Amniotic epithelial cell (primary cell): ENCODE measurements at regions not wholly inside any gene's neighbourhood (a gene's known extent, or its start where the extent isn't known, plus 50 kb on each side); places are given as distances from the start of the nearest gene placed in this dataset.

Source experiments
- DNase-seq: peaks from one replicate; pipeline ENCODE4 v3.0.0-alpha.2; 2010; ENCODE audit warnings: low read depth

DNA sequence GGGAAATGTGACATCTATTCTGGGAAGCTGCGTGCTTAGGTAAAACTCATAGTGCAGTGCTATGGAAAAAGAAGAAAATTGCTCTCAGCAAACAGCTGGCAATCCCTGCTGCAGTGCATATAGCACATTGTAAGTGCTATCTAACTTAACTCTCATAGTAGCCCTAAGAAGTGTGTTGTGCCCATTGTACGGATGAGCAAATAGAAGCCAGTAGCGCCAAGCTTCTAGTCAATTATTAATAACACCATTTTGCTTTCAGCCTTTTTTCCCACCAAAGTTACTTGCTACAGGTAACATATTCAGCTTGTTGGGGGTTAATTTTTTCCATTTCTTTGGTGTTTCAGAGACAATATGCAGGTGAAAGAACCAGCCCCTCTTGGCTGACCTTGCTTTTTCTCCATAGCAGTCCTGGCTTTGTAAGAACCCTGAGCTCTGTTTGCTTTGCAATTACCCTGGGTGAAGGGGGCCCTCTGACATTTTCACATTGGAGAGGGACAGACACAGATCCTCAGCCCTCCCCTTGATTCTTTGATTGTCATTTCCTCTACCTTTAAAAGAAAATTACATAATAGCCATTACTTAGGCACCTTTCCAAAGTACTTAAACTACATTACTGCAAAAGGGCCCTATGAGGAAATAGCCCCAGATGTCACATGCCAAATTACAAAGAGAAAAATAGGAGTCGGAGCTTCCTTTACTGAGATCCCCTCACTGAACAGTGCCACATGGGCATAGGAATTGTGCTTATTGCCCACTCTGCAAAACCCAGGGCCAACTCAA is 576.2 kb upstream of the TBX3 start:
- DNase-seq = no peak

DNA sequence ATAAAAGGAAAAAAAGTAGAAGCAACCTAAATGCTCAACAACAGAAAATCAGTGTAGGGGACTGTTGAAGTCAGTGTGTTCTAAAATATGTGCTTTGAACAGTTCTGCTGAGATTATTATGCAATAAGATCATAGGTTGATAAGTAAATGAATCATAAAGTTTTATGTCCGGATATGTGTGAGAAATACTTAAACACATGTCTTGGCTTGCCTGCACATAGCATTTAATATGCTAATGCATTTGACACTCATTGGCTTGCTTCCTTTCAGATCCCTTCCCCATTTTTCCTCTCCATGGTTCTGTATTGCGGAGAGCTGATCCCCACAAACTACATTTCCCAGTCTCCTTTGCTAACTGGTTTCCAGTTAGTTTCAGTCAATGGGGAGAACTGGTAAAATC is 573.8 kb upstream of the TBX3 start:
- DNase-seq = peak; percentile 79

GRCh38 chr12:115255962-115256361 is 572.0 kb upstream of the TBX3 start:
- no peak for DNase-seq

DNA sequence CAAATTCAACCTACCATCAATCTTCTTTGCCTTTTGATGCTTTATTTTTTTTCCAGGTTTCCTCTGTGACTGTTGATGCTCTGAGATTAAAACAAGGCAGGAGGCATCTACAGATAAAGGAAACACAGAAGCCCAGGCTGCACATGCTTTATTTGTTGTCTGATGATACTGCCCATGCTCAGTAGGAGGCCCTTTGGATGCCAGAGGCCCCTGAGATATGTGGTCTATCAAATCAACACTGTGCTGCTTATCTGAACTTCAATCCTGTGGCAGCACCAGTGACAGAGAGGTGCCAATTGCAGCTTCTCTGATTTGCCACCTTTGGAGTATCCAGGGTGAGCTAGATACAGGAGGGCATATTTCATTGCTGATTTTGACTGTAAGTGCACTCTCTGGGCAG is 571.3 kb upstream of the TBX3 start:
- DNase-seq = no peak

DNA sequence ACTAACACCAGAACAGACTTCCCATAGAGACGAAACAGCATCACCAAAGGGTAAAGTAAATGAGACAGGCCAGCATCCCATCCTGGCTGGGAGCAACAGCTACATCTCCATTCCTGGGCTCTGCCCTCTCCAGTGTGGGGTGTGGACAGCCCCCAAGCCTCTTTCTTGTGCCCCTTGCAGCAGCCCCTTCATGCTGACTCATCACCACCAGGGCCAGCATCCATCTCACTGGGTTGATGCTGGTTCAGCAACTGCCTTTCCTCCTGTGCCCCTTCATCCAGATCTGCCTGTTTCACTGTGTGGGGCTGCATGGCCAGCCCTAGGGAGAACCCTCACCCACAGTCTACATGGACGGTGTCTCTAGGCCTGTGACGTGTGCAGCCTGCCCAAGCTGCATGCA is 569.1 kb upstream of the TBX3 start:
- DNase-seq = no peak

GRCh38 chr12:115251727-115252126 is 567.8 kb upstream of the TBX3 start:
- DNase-seq = peak; percentile 66

DNA sequence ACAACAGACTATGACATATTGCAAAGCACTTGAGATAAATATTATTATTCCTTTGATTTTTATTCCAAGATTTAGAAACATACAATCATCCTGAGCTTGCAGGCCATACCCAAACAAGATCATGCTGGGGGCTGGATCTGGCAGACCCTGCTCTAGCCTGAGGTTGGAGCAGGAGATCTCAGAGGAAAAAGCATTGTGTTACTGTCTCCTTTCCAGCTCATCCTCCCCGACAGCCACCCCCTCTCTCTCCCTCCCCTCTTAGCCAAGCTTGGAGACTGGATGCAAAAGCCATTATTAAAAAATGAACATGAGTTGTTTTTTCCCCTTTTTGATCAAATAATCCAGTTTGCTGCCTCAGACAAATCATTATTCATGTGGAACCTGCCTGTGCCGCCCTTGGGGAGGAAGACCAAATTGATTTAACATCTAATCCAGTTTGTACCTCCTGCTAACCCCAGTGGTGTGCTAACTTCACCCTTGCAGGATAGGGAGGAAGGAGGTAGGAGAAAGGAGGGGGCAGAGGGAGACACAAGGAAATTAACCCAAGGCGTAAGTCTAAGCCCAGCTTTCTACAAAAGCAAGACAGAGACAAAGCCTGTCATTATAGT is 565.8 kb upstream of the TBX3 start:
- DNase-seq = no peak

DNA sequence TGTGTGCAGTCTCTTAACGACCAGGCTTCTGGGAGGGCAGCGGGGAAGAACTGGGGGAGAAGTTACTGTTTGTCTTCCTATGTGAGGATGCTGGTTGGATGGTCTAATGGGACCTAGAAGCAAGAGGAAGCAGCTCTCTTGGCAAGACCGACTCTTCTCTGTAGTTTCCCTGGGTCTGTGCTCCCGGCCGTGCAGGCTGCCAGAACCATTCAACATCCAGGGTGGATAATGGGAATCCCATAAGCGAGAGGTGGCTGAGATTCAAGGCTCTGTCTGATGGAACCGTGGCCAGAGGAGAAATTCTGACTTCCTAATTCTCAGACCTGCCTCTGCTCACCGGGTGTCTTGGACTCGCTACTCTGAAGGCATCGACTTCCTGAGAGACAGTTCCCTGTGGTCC is 561.0 kb upstream of the TBX3 start:
- DNase-seq = no peak

DNA sequence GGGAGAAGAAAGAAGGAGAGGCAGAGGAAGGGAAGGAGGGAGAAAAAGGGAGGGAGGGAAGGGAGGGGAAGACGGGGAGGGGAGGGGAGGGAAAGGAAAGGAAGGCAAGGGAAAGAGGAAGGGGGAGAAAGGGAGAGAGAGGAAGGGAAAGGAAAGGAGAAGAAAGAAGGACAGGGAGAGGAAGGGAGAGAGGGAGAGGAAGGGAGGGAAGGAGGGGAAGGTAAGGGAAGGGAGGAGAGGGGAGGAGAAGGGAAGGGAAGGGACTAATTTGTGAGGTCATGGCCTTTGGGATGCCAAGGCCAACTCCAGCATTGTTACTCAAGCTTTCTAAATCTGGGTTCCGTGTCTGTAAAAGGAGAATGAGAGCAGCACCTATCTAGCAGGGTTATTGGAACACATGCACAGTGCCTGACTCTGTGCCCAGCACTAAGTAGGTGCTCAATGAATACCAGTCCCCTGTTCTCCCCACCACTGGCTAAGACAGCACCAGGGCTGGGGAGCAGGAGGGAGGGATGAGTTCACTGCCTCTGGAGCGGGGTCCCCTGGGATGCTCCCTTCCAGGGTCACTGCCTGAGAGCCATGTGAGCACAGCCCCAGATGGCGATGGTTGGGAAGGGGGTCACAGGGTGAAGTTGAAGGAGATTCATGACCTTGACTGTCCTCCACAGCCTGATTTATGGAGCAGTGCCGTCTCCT is 560.1 kb upstream of the TBX3 start:
- DNase-seq = no peak

DNA sequence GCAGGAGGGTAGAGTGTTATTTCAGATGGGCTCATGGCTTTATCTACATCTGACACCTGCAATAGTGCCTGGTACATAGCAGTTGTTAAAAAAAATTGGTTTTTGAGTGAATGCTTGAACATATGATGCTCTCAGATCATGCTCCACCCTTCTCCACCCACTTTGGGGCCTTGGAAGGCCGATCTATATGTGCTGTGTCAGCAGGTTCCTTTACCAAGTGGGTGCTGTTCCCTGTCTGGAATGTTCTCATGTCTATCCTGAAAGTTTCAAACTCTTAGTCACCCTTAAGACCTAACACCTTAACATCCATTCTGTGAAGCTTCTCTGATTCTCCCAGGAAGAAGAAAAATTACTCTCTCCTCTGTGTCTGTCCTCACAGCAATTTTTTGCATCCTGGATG is 556.3 kb upstream of the TBX3 start:
- DNase-seq = no peak

- no peak for DNase-seq
These were observed 551.9 kb upstream of the TBX3 start for GRCh38 chr12:115235880-115236279.

DNA sequence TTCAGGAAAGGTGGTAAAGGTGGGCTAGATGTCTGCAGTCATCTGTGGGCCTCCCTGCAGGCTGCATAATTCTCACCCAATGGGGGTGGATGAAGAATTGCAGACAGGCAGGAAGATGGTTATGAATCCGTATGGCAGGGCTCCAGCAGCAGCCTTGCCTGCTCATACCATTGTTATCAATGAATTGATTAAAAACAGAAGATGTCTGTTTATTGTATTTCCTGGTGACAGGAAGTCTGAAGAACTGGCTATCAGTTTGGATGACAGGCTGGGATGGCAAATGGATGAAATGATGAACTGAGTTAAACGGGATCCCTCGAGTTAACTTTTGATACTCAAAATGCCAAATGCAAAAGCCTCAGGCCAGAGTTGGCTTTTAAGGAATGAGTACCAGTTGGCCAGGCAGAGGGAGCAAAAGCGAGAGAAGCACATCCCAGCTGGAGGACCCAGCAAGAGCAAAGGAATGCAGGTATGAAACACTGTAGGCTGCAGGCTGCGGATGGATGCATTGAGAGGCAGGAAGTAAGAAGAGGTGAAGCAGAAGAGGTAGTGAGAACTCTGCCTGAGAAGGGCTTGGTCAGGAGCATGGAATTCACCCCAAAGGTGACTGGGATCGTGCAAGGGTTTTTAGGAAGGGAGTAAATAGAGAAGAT is 550.0 kb upstream of the TBX3 start:
- DNase-seq = no peak

DNA sequence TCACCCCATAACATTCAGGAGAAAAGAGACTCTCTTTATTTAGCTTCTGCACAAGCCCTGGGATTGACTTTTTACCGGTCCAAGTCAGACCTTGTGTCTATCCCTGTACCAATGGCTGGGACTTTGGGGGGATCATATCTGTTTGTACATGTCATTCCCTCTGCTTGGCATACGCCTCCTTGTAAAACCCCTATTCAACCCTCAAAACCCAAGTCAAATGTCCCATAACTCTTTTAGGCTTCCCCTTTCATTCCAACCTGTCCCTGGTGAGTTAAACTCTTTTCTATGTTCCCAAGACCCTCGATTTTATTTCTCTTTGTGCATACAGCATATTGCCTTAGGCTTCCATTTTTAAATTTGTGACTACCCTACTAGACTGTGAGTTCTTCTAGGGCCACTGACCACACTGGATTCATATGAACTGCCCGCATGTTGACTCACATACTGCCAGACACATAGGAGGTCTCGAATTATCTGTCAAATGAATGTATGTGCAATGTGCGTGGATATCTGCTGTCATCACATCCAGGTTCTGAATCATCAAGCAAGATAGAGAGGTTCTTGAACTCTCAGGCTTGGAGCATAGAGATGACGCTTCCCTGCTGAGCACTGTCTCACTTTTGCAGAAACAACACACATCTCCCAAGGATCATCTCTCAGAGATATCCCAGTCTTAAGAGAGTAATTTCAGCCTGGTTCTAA is 548.6 kb upstream of the TBX3 start:
- peak; percentile 99 for DNase-seq

- DNase-seq = no peak
These were observed 546.6 kb upstream of the TBX3 start for GRCh38 chr12:115230606-115231005.

DNA sequence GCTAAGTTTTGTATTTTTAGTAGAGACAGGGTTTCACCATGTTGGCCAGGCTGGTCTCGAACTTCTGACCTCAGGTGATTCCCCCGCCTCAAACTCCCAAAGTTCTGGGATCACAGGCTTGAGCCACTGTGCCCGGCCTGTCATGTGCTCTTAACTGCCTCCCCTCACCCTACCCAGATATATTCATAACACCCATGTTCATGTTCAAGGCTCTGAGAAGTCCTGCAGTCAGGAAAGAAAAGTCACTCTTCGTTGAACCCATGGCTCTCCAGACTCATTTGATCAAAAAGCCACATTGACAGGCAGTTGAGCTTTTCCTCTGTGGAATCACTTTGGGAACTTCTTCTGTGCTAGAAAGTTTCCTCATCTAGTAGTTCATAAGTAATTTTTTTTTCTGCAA is 545.5 kb upstream of the TBX3 start:
- DNase-seq = no peak

DNA sequence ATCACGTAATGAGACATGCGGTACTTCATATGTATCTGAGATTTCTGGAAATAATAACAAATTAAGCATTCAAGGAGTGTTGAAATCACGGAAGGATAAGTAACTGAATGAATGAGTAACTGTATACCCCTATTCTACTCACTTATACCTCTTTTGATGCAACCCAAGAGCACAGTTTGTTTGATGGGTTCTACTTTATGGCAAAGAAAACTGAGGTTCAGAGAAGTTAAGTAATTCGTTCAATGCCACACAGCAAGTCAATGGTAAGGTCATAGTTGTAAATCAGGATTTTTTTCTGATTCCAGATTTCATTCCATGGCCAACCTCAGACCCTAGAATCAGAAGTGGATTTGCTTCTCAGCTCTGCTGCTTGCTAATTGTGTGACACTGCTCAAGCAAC is 544.5 kb upstream of the TBX3 start:
- DNase-seq = no peak

- peak; percentile 90 for DNase-seq
These were observed 543.2 kb upstream of the TBX3 start for GRCh38 chr12:115227137-115227615.

DNA sequence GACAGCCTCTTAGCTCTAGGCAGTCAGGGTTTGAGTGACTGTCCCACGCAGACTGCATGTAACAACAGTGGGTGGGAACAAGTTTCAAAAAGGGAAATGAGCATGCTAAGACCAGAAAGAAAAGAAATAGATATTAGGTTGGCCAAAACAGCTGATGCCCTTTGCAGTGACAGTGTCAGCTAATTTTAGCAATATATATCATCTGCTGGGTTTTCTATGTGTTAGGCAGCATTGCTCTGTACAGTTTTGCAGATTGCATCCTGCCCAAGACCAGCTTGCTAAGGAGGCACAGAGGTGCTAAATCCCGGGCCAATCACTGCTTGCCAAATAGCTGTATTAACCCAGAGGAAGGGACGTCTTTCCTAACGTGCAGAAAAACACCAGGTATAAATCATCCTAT is 541.9 kb upstream of the TBX3 start:
- no peak for DNase-seq

DNA sequence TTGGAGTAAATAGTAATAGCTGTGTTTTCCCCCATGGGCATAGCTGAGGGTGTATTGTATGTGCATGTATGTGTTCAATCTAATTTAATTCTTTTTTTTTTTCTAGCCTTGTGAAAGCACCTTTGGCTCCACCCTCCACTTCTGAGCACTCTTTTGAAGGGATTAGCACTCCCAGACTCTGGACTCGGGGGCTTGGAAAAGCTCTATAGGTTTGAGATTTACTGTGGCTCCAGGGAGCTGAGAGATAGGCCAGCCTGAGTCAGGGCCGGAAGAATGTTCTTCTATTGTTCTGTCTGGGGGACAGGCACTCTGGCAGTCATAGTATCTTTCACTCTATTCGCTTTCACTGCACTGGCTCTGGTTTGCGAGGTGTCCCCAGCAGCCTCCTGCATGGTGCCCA is 540.0 kb upstream of the TBX3 start:
- DNase-seq = no peak

GRCh38 chr12:115223322-115223721 is 539.3 kb upstream of the TBX3 start:
- DNase-seq = peak; percentile 90

DNA sequence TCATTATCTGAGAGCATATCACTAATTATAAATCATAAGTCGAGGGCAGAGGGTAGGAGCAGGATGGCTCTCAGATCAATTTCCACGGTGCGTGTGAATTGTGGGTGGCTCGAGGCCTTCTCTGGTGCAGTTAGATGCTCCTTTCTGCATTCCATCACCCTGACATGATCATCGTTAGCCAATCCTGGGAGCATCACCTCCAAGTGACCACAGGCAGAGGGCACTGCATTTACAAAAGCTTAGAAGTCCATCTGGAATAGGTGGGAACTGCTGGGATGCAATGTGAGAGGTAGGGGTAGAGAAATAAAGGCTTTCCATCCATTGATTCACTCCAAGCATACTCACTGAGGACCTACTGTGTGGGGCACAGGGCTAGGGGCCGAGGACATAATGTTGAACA is 538.2 kb upstream of the TBX3 start:
- DNase-seq = no peak

DNA sequence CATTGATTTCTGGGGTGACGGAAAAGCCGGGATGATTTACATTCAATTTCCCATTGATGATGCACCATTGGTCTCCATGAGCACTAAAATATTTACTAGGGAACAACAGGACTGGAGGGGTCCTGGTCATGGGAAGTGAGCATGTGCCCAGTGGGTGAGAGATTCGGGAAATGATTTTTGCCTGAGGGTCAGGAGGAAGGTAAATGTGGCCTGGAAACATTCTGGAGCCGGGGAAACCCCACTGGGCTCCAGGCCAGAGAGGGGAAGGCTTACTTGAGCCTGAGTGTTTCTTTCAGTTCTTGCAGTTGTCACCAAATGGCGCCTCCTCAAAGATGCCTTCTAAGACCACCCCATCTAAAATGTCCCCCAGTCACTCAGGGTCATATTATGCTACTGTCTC is 532.3 kb upstream of the TBX3 start:
- DNase-seq = no peak
